Chondrocyte (in vitro differentiated cells): ENCODE measurements at regions not wholly inside any gene's neighbourhood (a gene's known extent, or its start where the extent isn't known, plus 50 kb on each side); places are given as distances from the start of the nearest gene placed in this dataset.
"Not testable (repeated sequence)": the region's sequence is repeated elsewhere in the genome, so short reads cannot be mapped to it uniquely, and the experiment has no call there.

Experiments used
- DNase-seq: peaks from one replicate; pipeline ENCODE4 v3.0.0; 2021; ENCODE audit warnings: mixed read lengths, low spot score
- H3K27ac Mint-ChIP-seq: one replicate; pipeline ENCODE4 v1.8.0; 2021; ENCODE audit warnings: mild to moderate bottlenecking, moderate library complexity, mixed read lengths; ENCODE audit not compliant: unreplicated experiment
- H3K27me3 Mint-ChIP-seq: 2 replicates; pipeline ENCODE4 v1.8.0; 2021; ENCODE audit warnings: low read depth, mixed read lengths
- H3K36me3 Mint-ChIP-seq: 2 replicates; pipeline ENCODE4 v1.8.0; 2021; ENCODE audit warnings: low read depth, mixed read lengths
- H3K4me1 Mint-ChIP-seq: 2 replicates; pipeline ENCODE4 v1.8.0; 2021; ENCODE audit warnings: low read depth, mild to moderate bottlenecking, mixed read lengths
- H3K4me3 Mint-ChIP-seq: one replicate; pipeline ENCODE4 v1.8.0; 2021; ENCODE audit warnings: mild to moderate bottlenecking, moderate library complexity, mixed read lengths; ENCODE audit not compliant: unreplicated experiment
- H3K9me3 Mint-ChIP-seq: 2 replicates; pipeline ENCODE4 v1.8.0; 2021; ENCODE audit warnings: low read depth, mixed read lengths
- CTCF ChIP-seq: fragments of 200-600 bp; sonication (generic); IDR thresholded peaks from 2 replicates; pipeline ENCODE4 v1.5.0; 2021; ENCODE audit warnings: antibody characterized with exemption, mild to moderate bottlenecking, moderate library complexity

GRCh38 chr9:34760196-34761040 is 50.5 kb upstream of the CCL21 start:
- Mint-ChIP-seq H3K27me3 (peaks cover 23% of the 10 kb centered on the region), H3K4me3 (peak overlapping the region; percentile 38), H3K9me3 (peaks cover 11% of the 10 kb centered on the region)
- not testable (repeated sequence) for DNase-seq, H3K36me3 Mint-ChIP-seq, H3K27ac Mint-ChIP-seq, H3K4me1 Mint-ChIP-seq
- peak; percentile 79 for TF ChIP-seq CTCF
